Astrocyte (in vitro differentiated cells and primary cell): ENCODE measurements at regions not wholly inside any gene's neighbourhood (a gene's known extent, or its start where the extent isn't known, plus 50 kb on each side); places are given as distances from the start of the nearest gene placed in this dataset.

Experiments used
- DNase-seq: peaks from one replicate; pipeline ENCODE4 v3.0.0-alpha.2; 2010; ENCODE audit warnings: low read depth
- FAIRE-seq: peaks from 2 replicates; lab custom pipeline; 2011; peaks lifted over from hg19 to GRCh38; lab: Jason Lieb, UNC
- H2AFZ ChIP-seq: 2 replicates; pipeline ENCODE4 v1.6.0; 2012; ENCODE audit warnings: low read depth, low read length, inconsistent platforms
- H3K27ac ChIP-seq: 2 replicates; pipeline ENCODE4 v1.5.1; 2011; ENCODE audit warnings: low read depth, low read length, inconsistent platforms
- H3K27me3 ChIP-seq: 2 replicates; pipeline ENCODE4 v1.6.0; 2011; ENCODE audit warnings: low read length, inconsistent platforms; ENCODE audit not compliant: insufficient read depth
- H3K36me3 ChIP-seq: 2 replicates; pipeline ENCODE4 v1.5.1; 2011; ENCODE audit warnings: low read length, inconsistent platforms; ENCODE audit not compliant: insufficient read depth
- H3K4me1 ChIP-seq: 2 replicates; pipeline ENCODE4 v1.5.1; 2011; ENCODE audit warnings: low read length, inconsistent platforms; ENCODE audit not compliant: insufficient read depth
- H3K4me2 ChIP-seq: 2 replicates; pipeline ENCODE4 v1.6.0; 2012; ENCODE audit warnings: low read length, inconsistent platforms
- H3K4me3 ChIP-seq: 2 replicates; pipeline ENCODE4 v1.5.1; 2011; ENCODE audit warnings: low read depth, mild to moderate bottlenecking, low read length, inconsistent platforms; ENCODE audit not compliant: insufficient read depth
- H3K79me2 ChIP-seq: 2 replicates; pipeline ENCODE4 v1.6.0; 2012; ENCODE audit warnings: mild to moderate bottlenecking, low read length, inconsistent platforms; ENCODE audit not compliant: insufficient read depth
- H3K9ac ChIP-seq: 2 replicates; pipeline ENCODE4 v1.6.0; 2012; ENCODE audit warnings: mild to moderate bottlenecking, low read length, inconsistent platforms
- H3K9me3 ChIP-seq: 2 replicates; pipeline ENCODE4 v1.5.1; 2012; ENCODE audit warnings: low read depth, mild to moderate bottlenecking, low read length, inconsistent platforms; ENCODE audit not compliant: insufficient read depth
- H4K20me1 ChIP-seq: 2 replicates; pipeline ENCODE4 v1.6.0; 2012; ENCODE audit warnings: low read length, inconsistent platforms; ENCODE audit not compliant: insufficient read depth
- H3K27ac Mint-ChIP-seq: one replicate; pipeline ENCODE4 v1.8.0; 2021; ENCODE audit warnings: mild to moderate bottlenecking, mixed read lengths; ENCODE audit not compliant: unreplicated experiment
- H3K27me3 Mint-ChIP-seq: one replicate; pipeline ENCODE4 v1.8.0; 2021; ENCODE audit warnings: low read depth, mixed read lengths; ENCODE audit not compliant: unreplicated experiment
- H3K36me3 Mint-ChIP-seq: one replicate; pipeline ENCODE4 v1.8.0; 2021; ENCODE audit warnings: low read depth, mixed read lengths; ENCODE audit not compliant: unreplicated experiment
- H3K4me1 Mint-ChIP-seq: one replicate; pipeline ENCODE4 v1.8.0; 2021; ENCODE audit warnings: low read depth, mixed read lengths; ENCODE audit not compliant: unreplicated experiment
- H3K4me3 Mint-ChIP-seq: one replicate; pipeline ENCODE4 v1.8.0; 2021; ENCODE audit warnings: mild to moderate bottlenecking, moderate library complexity, mixed read lengths; ENCODE audit not compliant: unreplicated experiment
- H3K9me3 Mint-ChIP-seq: one replicate; pipeline ENCODE4 v1.8.0; 2021; ENCODE audit warnings: mild to moderate bottlenecking, mixed read lengths; ENCODE audit not compliant: unreplicated experiment
- CTCF ChIP-seq: IDR thresholded peaks from 2 replicates; pipeline ENCODE4 v1.5.1; 2011; ENCODE audit warnings: low read depth, mild to moderate bottlenecking, inconsistent platforms, low read length, moderate library complexity; ENCODE audit not compliant: insufficient read depth
- EZH2 ChIP-seq: IDR thresholded peaks from 2 replicates; pipeline ENCODE4 v1.6.1; 2012; ENCODE audit warnings: mild to moderate bottlenecking, low read length, inconsistent platforms; ENCODE audit not compliant: insufficient read depth

GRCh38 chr4:32631831-32632230 is 1911.7 kb downstream of the PCDH7 start:
- no peak for TF ChIP-seq EZH2
- TF ChIP-seq CTCF: no peak
- H3K4me1 Mint-ChIP-seq: no peaks in the 10 kb centered on the region
- no peak overlapping the region for H3K4me2 ChIP-seq
- H3K9ac ChIP-seq: no peak overlapping the region
- FAIRE-seq (no peak), DNase-seq (no peak)
- no peaks in the 10 kb centered on the region for H3K9me3 ChIP-seq
- no peaks in the 10 kb centered on the region for H3K36me3 Mint-ChIP-seq
- no peak overlapping the region for H3K4me3 Mint-ChIP-seq
- H3K79me2 ChIP-seq: no peaks in the 10 kb centered on the region
- no peak overlapping the region for H2AFZ ChIP-seq
- H3K27ac ChIP-seq: no peak overlapping the region
- H3K27ac Mint-ChIP-seq: no peak overlapping the region
- peaks cover 2% of the 10 kb centered on the region for H3K9me3 Mint-ChIP-seq
- H3K4me1 ChIP-seq: no peaks in the 10 kb centered on the region
- H3K36me3 ChIP-seq: no peaks in the 10 kb centered on the region
- H3K27me3 ChIP-seq: no peaks in the 10 kb centered on the region
- H3K27me3 Mint-ChIP-seq: no peaks in the 10 kb centered on the region
- no peak overlapping the region for H3K4me3 ChIP-seq
- H4K20me1 ChIP-seq: no peaks in the 10 kb centered on the region

- H3K27ac Mint-ChIP-seq: no peak overlapping the region
- H3K4me1 Mint-ChIP-seq: no peaks in the 10 kb centered on the region
- H3K4me3 ChIP-seq: no peak overlapping the region
- peaks cover 2% of the 10 kb centered on the region for H3K9me3 Mint-ChIP-seq
- H3K4me3 Mint-ChIP-seq: no peak overlapping the region
- H2AFZ ChIP-seq: no peak overlapping the region
- no peaks in the 10 kb centered on the region for H3K4me1 ChIP-seq
- H3K9me3 ChIP-seq: no peaks in the 10 kb centered on the region
- no peak for TF ChIP-seq EZH2
- no peak for TF ChIP-seq CTCF
- FAIRE-seq (no peak), DNase-seq (no peak)
- H3K4me2 ChIP-seq: no peak overlapping the region
- no peaks in the 10 kb centered on the region for H3K36me3 ChIP-seq
- no peaks in the 10 kb centered on the region for H3K27me3 ChIP-seq
- H4K20me1 ChIP-seq: no peaks in the 10 kb centered on the region
- H3K27ac ChIP-seq: no peak overlapping the region
- no peak overlapping the region for H3K9ac ChIP-seq
- H3K27me3 Mint-ChIP-seq: no peaks in the 10 kb centered on the region
- H3K36me3 Mint-ChIP-seq: no peaks in the 10 kb centered on the region
- H3K79me2 ChIP-seq: no peaks in the 10 kb centered on the region
These were observed 1913.3 kb downstream of the PCDH7 start for GRCh38 chr4:32633421-32633820.

GRCh38 chr4:32645653-32646052 is 1925.5 kb downstream of the PCDH7 start:
- FAIRE-seq: no peak
- no peaks in the 10 kb centered on the region for H3K27me3 ChIP-seq
- no peak overlapping the region for H3K4me2 ChIP-seq
- H3K9me3 ChIP-seq: no peaks in the 10 kb centered on the region
- Mint-ChIP-seq H3K27me3 (no peaks in the 10 kb centered on the region), H3K4me1 (no peaks in the 10 kb centered on the region), H3K9me3 (peaks cover 9% of the 10 kb centered on the region), H3K27ac (no peak overlapping the region), H3K4me3 (no peak overlapping the region), H3K36me3 (no peaks in the 10 kb centered on the region)
- no peaks in the 10 kb centered on the region for H3K4me1 ChIP-seq
- H3K79me2 ChIP-seq: no peaks in the 10 kb centered on the region
- H3K27ac ChIP-seq: no peak overlapping the region
- DNase-seq: no peak
- no peak overlapping the region for H3K4me3 ChIP-seq
- H4K20me1 ChIP-seq: no peaks in the 10 kb centered on the region
- no peak overlapping the region for H3K9ac ChIP-seq
- no peak overlapping the region for H2AFZ ChIP-seq
- TF ChIP-seq EZH2 (no peak), CTCF (no peak)
- H3K36me3 ChIP-seq: no peaks in the 10 kb centered on the region
